Body of pancreas (tissue), 4 donors: ENCODE measurements at regions not wholly inside any gene's neighbourhood (a gene's known extent, or its start where the extent isn't known, plus 50 kb on each side); places are given as distances from the start of the nearest gene placed in this dataset.

ENCODE experiments used
- CTCF ChIP-seq, 7 experiments: fragments of 450-650 bp in 4 of 7; fragments of 200-600 bp in 3 of 7; sonication (generic) in 3 of 7; IDR thresholded peaks; one replicate each; pipeline ENCODE4 v1.5.1; 2016 to 2019; ENCODE audit warnings: antibody characterized with exemption in 7 of 7
- POLR2A ChIP-seq, 3 donors: fragments of 450-650 bp; IDR thresholded peaks; one replicate each; pipeline ENCODE4 v1.6.1; 2016; ENCODE audit warnings: antibody characterized with exemption in 3 of 3, mild to moderate bottlenecking in 2 of 3

- TF ChIP-seq CTCF (IDR thresholded peaks at IDR 0.05) = no peak
- TF ChIP-seq POLR2A (IDR thresholded peaks at IDR 0.05) = no peak
Measured at GRCh38 chr1:8203056-8203455, 114.9 kb upstream of the SLC45A1 start.
